ENCODE measurements at regions not wholly inside any gene's neighbourhood (a gene's known extent, or its start where the extent isn't known, plus 50 kb on each side); places are given as distances from the start of the nearest gene placed in this dataset.

DNA sequence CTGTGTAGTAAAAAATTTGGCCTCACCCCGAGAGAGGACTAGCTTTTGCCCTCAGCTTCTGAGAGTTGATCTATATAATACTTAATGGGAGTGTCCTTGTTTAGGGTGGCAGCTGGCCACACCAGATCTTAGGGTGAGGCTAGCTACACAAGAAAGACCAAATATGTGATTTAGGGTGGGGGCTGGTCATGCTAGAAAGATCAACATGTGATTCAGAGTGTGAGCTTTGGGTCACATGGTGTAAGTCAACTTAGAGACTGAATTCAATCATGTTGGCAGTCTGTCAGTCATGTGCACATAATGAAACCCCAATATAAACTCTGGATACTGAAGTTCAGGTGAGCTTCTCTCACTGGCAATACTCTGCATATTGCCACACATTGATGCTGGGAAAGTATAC, 120.7 kb upstream of the DAZL start:
- no peaks in the 10 kb centered on the region for H3K79me1 ChIP-seq (ENCODE audit: low read length)
- H3K27me3 ChIP-seq (ENCODE audit: insufficient read depth, low read length, poor library complexity), result peaks cover 1% of the 10 kb centered on the region
- no peak overlapping the region for H3K4me3 ChIP-seq (ENCODE audit: low read length)
- no peak overlapping the region for H3K23ac ChIP-seq (ENCODE audit: low read length)
- no peak overlapping the region for H2BK5ac ChIP-seq (ENCODE audit: low read length)
- no peak for DNase-seq
- no peak overlapping the region for H2BK15ac ChIP-seq (replicated peaks; ENCODE audit: low read depth)
- WGBS (ENCODE audit: extremely low coverage, insufficient coverage, low lambda C conversion rate), result no CpG with 5 or more reads among the region's 1 CpG
- H4K5ac ChIP-seq (ENCODE audit: low read length), result no peak overlapping the region
- H3K36me3 ChIP-seq (ENCODE audit: control insufficient read depth, insufficient read depth, low read length), result no peaks in the 10 kb centered on the region
- no peak overlapping the region for H4K8ac ChIP-seq (ENCODE audit: low read depth, low read length)
- H3K4me1 ChIP-seq (ENCODE audit: control insufficient read depth, low read depth, low read length), result no peaks in the 10 kb centered on the region
- H3K18ac ChIP-seq (ENCODE audit: low read length), result no peak overlapping the region
- no peak overlapping the region for H3K56ac ChIP-seq (ENCODE audit: low read length)
- H2AK5ac ChIP-seq (ENCODE audit: low read length), result no peak overlapping the region
- H3K4ac ChIP-seq (ENCODE audit: low read depth, low read length), result no peak overlapping the region
- H3K9ac ChIP-seq (ENCODE audit: low read length), result no peak overlapping the region
- no peak overlapping the region for H3K27ac ChIP-seq (ENCODE audit: low read depth, low read length)
- H2BK120ac ChIP-seq (ENCODE audit: low read depth, low read length), result no peak overlapping the region
- H3K4me2 ChIP-seq (ENCODE audit: low read length), result no peak overlapping the region
- no peaks in the 10 kb centered on the region for H3K79me2 ChIP-seq (ENCODE audit: control insufficient read depth, insufficient read depth, low read length)

DNA sequence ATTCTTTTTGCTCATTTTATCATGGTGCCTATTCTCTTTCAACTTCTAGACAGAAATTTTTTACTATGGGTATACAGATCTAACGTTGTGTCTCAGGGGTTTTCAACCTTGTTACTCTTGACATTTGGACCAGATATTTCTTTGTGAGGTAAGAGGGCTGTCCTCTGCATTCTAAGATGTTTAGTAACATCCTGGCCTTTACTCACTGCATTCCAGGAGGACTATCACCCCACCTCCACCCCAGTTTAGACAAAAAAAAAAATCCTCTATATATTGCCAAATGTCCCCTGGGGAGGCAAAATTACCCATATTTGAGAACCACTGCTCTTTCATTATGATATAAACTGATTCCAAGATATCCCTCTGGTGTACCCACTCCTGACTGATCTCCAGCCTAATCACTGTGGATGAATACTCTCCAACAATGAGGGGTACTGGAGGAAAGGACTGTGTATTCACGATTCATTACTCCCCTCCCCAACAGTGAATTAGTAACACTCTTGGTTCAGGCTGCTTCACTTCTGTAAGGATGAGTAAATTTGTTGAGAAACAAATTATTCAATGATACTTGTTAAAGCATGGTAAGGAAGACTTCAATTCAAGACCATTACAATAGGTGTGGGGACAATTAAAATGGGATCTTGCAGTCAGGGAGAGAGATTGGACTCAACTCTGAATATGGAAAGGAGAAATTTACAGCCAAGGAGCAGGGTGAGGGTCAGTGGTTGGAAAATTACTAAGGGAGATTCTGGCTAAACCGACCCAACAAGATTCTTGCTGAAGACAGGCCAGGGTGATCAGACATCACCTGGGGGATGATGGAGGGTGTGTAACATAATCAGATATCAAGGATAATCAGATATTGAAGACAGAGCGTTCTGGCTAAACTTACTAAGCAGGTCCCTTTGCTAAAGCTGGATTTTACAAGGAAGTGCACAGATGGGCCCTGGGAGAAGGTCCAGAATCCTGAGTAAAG, 123.8 kb upstream of the DAZL start:
- no peak overlapping the region for H3K4me3 ChIP-seq (ENCODE audit: low read length)
- no peak overlapping the region for H4K5ac ChIP-seq (ENCODE audit: low read length)
- no peak overlapping the region for H3K23ac ChIP-seq (ENCODE audit: low read length)
- DNase-seq, result no peak
- H4K8ac ChIP-seq (ENCODE audit: low read depth, low read length), result no peak overlapping the region
- no peak overlapping the region for H3K4ac ChIP-seq (ENCODE audit: low read depth, low read length)
- H3K27ac ChIP-seq (ENCODE audit: low read depth, low read length), result no peak overlapping the region
- no peak overlapping the region for H3K56ac ChIP-seq (ENCODE audit: low read length)
- H3K36me3 ChIP-seq (ENCODE audit: control insufficient read depth, insufficient read depth, low read length), result no peaks in the 10 kb centered on the region
- H3K79me2 ChIP-seq (ENCODE audit: control insufficient read depth, insufficient read depth, low read length), result no peaks in the 10 kb centered on the region
- H2BK120ac ChIP-seq (ENCODE audit: low read depth, low read length), result no peak overlapping the region
- H3K18ac ChIP-seq (ENCODE audit: low read length), result no peak overlapping the region
- H3K27me3 ChIP-seq (ENCODE audit: insufficient read depth, low read length, poor library complexity), result peaks cover 1% of the 10 kb centered on the region
- no peak overlapping the region for H2BK15ac ChIP-seq (replicated peaks; ENCODE audit: low read depth)
- no peak overlapping the region for H3K4me2 ChIP-seq (ENCODE audit: low read length)
- H3K79me1 ChIP-seq (ENCODE audit: low read length), result no peaks in the 10 kb centered on the region
- H3K4me1 ChIP-seq (ENCODE audit: control insufficient read depth, low read depth, low read length), result no peaks in the 10 kb centered on the region
- no CpG with 5 or more reads among the region's 4 CpGs for WGBS (ENCODE audit: extremely low coverage, insufficient coverage, low lambda C conversion rate)
- no peak overlapping the region for H2BK5ac ChIP-seq (ENCODE audit: low read length)
- H2AK5ac ChIP-seq (ENCODE audit: low read length), result no peak overlapping the region
- no peak overlapping the region for H3K9ac ChIP-seq (ENCODE audit: low read length)

DNA sequence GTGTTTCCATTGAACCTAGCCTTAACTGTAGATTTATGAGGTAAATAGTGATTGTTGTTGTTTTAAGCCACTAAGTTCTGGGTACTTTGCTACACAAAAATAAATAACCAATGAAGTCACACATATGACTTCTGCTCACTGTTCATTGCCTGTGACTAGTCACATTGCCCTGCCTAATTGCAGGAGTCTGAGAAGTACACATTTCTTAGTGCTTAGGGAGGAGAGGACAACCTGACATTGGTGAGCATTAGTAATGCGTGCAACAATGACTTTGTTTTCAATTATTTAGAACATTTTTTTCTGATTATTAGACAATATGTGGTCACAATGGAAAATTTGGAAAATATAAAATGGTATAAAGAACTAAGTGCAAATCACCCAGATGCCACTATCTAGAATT, 133.2 kb upstream of the DAZL start:
- Histone ChIP-seq H2AK5ac (ENCODE audit: low read length) (no peak overlapping the region), H2BK15ac (replicated peaks; ENCODE audit: low read depth) (no peak overlapping the region), H3K79me2 (ENCODE audit: control insufficient read depth, insufficient read depth, low read length) (no peaks in the 10 kb centered on the region), H3K18ac (ENCODE audit: low read length) (no peak overlapping the region), H3K4me3 (ENCODE audit: low read length) (no peak overlapping the region), H2BK120ac (ENCODE audit: low read depth, low read length) (no peak overlapping the region), H3K4me2 (ENCODE audit: low read length) (no peak overlapping the region), H3K27ac (ENCODE audit: low read depth, low read length) (no peak overlapping the region), H2BK5ac (ENCODE audit: low read length) (no peak overlapping the region), H3K4me1 (ENCODE audit: control insufficient read depth, low read depth, low read length) (no peaks in the 10 kb centered on the region), H3K27me3 (ENCODE audit: insufficient read depth, low read length, poor library complexity) (no peaks in the 10 kb centered on the region), H3K36me3 (ENCODE audit: control insufficient read depth, insufficient read depth, low read length) (no peaks in the 10 kb centered on the region), H3K4ac (ENCODE audit: low read depth, low read length) (no peak overlapping the region), H4K5ac (ENCODE audit: low read length) (no peak overlapping the region), H3K23ac (ENCODE audit: low read length) (no peak overlapping the region), H3K56ac (ENCODE audit: low read length) (no peak overlapping the region), H3K9ac (ENCODE audit: low read length) (no peak overlapping the region), H3K79me1 (ENCODE audit: low read length) (no peaks in the 10 kb centered on the region), H4K8ac (ENCODE audit: low read depth, low read length) (no peak overlapping the region)
- no peak for DNase-seq
- no CpG with 5 or more reads among the region's 1 CpG for WGBS (ENCODE audit: extremely low coverage, insufficient coverage, low lambda C conversion rate)

DNA sequence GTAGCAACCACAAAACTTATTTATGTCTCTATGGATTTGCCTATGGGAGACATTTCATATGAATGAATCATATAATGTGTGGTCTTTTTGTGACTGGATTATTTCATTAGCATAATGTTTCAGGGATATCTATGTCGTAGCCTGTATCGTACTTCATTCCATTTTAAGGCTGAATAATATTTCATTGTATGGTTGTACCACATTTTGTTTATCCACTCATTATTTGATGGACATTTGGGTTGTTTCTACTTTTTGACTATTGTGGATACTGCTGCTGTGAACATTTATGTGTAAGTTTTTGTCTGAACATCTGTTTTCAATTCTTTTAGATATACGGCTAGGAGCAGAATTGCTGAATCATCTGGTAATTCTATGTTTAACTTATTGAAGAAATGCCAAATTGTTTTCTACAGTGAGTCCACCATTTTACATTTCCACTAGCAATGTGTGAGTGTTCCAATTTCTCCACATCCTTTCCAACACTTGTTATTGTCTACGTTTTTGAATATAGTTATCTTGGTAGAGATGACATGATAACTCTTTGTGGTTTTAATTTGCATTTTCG, 134.4 kb upstream of the DAZL start:
- Histone ChIP-seq H3K27ac (ENCODE audit: low read depth, low read length) (no peak overlapping the region), H3K4ac (ENCODE audit: low read depth, low read length) (no peak overlapping the region), H3K4me3 (ENCODE audit: low read length) (no peak overlapping the region), H2AK5ac (ENCODE audit: low read length) (no peak overlapping the region), H3K18ac (ENCODE audit: low read length) (no peak overlapping the region), H2BK5ac (ENCODE audit: low read length) (no peak overlapping the region), H4K5ac (ENCODE audit: low read length) (no peak overlapping the region), H3K9ac (ENCODE audit: low read length) (no peak overlapping the region), H2BK120ac (ENCODE audit: low read depth, low read length) (no peak overlapping the region), H3K79me1 (ENCODE audit: low read length) (no peaks in the 10 kb centered on the region), H3K36me3 (ENCODE audit: control insufficient read depth, insufficient read depth, low read length) (no peaks in the 10 kb centered on the region), H3K23ac (ENCODE audit: low read length) (no peak overlapping the region), H2BK15ac (replicated peaks; ENCODE audit: low read depth) (no peak overlapping the region), H3K4me2 (ENCODE audit: low read length) (no peak overlapping the region), H4K8ac (ENCODE audit: low read depth, low read length) (no peak overlapping the region), H3K56ac (ENCODE audit: low read length) (no peak overlapping the region), H3K27me3 (ENCODE audit: insufficient read depth, low read length, poor library complexity) (no peaks in the 10 kb centered on the region), H3K4me1 (ENCODE audit: control insufficient read depth, low read depth, low read length) (no peaks in the 10 kb centered on the region), H3K79me2 (ENCODE audit: control insufficient read depth, insufficient read depth, low read length) (no peaks in the 10 kb centered on the region)
- no CpG with 5 or more reads among the region's 5 CpGs for WGBS (ENCODE audit: extremely low coverage, insufficient coverage, low lambda C conversion rate)
- DNase-seq, result no peak

DNA sequence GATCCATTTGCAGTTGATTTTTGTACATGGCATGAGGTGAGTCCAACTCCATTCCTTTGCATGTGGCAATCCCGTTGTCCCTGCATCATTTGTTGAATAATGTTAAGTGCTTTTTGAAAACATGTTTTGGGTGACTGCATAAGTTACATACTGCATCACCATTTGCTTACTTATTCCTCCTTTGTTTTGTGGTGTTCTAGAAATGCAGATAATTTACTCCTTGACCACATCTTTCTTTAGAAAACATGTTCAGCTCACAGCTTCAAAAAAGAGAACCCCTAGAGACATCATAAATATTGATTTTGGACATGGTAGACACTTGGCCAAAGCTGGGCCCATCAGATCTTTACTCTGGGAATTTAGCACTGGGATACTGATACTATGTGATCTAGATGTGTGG, 135.3 kb upstream of the DAZL start:
- no peak overlapping the region for H2BK15ac ChIP-seq (replicated peaks; ENCODE audit: low read depth)
- no peak overlapping the region for H4K5ac ChIP-seq (ENCODE audit: low read length)
- H3K79me2 ChIP-seq (ENCODE audit: control insufficient read depth, insufficient read depth, low read length), result no peaks in the 10 kb centered on the region
- no peak overlapping the region for H3K23ac ChIP-seq (ENCODE audit: low read length)
- no peak overlapping the region for H2AK5ac ChIP-seq (ENCODE audit: low read length)
- no peak overlapping the region for H3K4me2 ChIP-seq (ENCODE audit: low read length)
- no peak overlapping the region for H2BK120ac ChIP-seq (ENCODE audit: low read depth, low read length)
- H3K56ac ChIP-seq (ENCODE audit: low read length), result no peak overlapping the region
- H3K79me1 ChIP-seq (ENCODE audit: low read length), result no peaks in the 10 kb centered on the region
- H4K8ac ChIP-seq (ENCODE audit: low read depth, low read length), result no peak overlapping the region
- no peak overlapping the region for H3K4ac ChIP-seq (ENCODE audit: low read depth, low read length)
- no peaks in the 10 kb centered on the region for H3K4me1 ChIP-seq (ENCODE audit: control insufficient read depth, low read depth, low read length)
- WGBS (ENCODE audit: extremely low coverage, insufficient coverage, low lambda C conversion rate), result no CpG with 5 or more reads among the region's 1 CpG
- H3K36me3 ChIP-seq (ENCODE audit: control insufficient read depth, insufficient read depth, low read length), result no peaks in the 10 kb centered on the region
- H3K4me3 ChIP-seq (ENCODE audit: low read length), result no peak overlapping the region
- H3K27ac ChIP-seq (ENCODE audit: low read depth, low read length), result no peak overlapping the region
- no peak overlapping the region for H2BK5ac ChIP-seq (ENCODE audit: low read length)
- H3K18ac ChIP-seq (ENCODE audit: low read length), result no peak overlapping the region
- no peak for DNase-seq
- no peaks in the 10 kb centered on the region for H3K27me3 ChIP-seq (ENCODE audit: insufficient read depth, low read length, poor library complexity)
- H3K9ac ChIP-seq (ENCODE audit: low read length), result no peak overlapping the region
